CD4-positive, alpha-beta T cell treated with Interleukin-4 for 4 hours (primary cell): ENCODE measurements at regions not wholly inside any gene's neighbourhood (a gene's known extent, or its start where the extent isn't known, plus 50 kb on each side); places are given as distances from the start of the nearest gene placed in this dataset.
"Not testable (repeated sequence)": the region's sequence is repeated elsewhere in the genome, so short reads cannot be mapped to it uniquely, and the experiment has no call there.

Experiments used
- DNase-seq: peaks from one replicate; pipeline ENCODE4 v3.0.0-alpha.2; 2020

DNA sequence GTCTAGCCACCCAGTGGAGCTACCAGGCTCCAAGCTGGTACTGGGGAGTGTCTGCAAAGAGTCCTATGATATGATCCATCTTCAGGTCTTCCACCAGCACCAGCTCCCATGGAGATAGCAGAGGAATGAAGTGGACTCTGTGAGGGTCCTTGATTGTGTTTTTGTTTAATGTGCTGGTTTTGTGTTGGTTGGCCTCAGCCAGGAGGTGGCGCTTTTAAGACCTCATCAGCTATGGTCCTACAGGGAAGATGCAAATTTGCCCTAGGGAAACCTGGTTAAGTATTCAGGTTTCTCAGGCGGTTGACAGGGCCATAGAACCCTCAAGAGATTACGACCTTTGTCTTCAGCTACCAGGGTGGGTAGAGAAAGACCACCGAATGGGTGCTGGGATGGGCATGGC is 1141.1 kb downstream of the STIM2 start:
- DNase-seq = no peak

DNA sequence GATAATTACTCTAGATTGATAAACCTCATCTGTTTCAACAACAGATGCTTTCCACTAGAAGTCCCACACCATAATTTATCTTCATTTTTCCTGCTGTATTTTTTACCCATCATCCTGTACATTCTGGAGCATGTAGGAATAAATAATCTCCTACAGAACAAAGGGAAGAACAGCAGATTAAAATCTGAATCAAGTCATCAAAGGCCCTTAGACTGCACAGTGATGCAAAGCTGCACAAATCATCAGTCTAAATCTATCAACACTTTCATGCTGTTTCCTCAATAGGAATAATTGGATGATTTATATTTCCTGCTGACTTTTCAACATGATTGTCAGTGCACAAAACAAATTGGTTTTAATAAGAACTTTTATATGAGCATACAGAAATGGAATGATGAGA is 1143.9 kb downstream of the STIM2 start:
- DNase-seq = no peak

- DNase-seq = no peak
Measured at GRCh38 chr4:28006021-28006420, 1145.4 kb downstream of the STIM2 start.

- no peak for DNase-seq
Measured at GRCh38 chr4:28007693-28008092, 1147.1 kb downstream of the STIM2 start.

GRCh38 chr4:28009541-28009940 is 1148.9 kb downstream of the STIM2 start:
- no peak for DNase-seq

DNA sequence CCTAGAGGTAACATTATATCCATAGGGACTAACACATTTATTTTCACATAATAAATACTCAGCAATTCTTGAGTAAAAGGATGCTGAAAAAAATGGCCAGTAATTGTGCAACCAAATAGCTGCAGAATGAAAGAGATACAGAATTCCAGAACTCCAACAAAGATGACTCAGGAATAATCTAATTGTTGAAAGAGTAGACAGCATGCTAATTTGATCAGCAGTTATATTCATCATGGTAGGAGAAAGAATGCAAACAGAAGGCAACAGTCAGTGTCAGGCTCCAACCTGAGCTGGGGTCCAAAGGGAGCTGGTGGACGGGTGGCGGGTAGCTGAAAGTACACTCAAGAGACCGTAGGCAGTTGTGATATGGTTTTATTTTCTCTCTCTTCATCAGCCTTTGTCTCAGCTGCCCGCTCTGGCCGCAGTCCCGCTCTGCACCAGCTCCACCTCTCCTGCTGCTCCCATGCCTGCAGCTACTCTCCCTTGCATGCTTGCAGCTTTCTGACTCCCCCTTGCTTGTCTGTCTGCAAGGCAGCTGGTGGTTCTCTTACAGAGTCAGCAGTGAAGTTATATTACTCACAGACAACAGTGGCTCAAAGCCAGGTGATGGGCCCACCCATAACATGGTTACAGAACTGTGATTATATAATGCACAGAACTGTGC is 1150.1 kb downstream of the STIM2 start:
- DNase-seq = no peak

DNA sequence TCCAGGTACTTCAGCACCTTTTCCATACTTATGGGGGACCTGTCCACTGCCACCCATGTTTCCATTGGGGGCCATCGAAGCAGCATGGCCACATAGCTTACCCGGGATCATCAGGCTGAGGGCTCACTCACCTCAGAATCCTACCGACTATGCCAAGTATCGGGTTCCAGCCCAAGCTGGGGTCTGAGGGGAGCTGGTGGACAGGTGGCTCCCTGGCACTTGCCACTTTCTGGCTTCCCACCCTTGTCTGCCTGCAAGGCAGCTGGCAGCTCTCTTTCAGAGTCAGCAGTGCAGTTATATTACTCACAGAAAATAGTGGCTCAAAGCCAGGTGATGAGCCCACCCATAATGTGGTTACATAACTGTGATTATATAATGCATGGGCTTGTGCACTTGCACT is 1153.8 kb downstream of the STIM2 start:
- DNase-seq = no peak

DNA sequence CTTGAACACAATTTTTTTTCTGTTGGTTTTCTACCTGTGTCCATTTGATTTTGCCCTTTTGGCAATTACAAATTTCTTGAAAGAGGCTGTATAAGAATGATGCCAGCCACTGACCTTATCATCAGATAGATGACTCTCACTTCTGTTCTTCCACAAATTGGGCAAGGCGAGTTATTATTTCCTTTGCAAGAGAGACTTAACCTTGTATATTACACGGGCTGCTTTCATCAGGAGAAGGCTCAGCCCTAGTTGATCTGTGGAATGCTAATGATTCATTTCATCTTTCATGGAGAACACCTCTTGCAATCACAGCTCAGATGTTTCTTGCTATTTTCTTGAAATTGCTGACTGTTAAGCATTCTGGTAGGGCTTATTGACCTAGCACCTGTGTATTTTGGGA is 1155.4 kb downstream of the STIM2 start:
- no peak for DNase-seq

- not testable (repeated sequence) for DNase-seq
Measured at GRCh38 chr4:28038253-28038652, 1177.6 kb downstream of the STIM2 start.

DNA sequence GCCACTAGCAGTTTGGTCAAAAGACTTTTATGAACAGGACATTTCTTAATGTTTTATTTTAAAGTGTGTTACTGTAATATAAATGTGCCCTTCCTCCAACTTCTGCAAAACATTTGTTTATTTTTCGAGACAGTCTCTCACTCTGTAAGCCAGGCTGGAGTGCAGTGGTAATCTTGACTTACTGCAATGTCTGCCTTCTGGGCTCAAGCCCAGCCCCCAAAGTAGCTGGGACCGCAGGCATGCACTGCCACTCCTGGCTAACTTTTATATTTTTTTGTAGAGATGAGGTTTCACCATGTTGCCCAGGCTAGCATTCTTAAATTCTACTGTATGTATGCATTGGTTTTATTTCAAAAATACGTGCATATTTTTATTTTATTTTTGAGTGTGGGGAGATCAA is 1201.9 kb downstream of the STIM2 start:
- DNase-seq = no peak

DNA sequence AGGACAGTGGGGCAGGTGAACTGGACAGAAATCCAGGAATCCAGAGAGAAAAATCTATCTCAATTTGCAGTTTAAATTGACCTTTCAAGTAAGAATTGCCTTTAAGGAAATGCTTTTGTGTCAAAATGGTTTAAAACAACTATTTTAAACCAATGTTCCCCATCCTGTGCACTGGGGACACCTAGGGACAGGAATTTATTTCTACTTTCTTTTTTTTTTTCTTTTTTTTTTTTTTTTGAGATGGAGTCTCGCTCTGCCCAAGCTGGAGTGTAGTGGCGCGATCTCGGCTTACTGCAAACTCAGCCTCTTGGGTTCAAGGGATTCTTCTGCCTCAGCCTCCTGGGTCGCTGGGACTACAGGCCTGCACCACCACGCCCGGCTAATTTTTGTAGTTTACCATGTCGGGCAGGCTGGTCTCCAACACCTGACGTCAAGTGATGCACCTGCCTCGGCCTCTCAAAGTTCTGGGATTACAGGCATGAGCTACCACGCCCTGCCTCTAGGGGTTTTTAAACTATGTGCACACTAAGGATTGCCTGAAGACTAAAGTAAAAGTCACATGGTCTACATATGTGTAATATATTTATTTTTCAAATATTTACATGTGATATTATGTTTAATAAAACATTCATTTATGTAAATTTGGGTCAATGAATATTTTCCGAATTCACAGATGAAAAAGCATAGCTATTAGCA is 1213.4 kb downstream of the STIM2 start:
- no peak for DNase-seq

- DNase-seq = no peak
Measured at GRCh38 chr4:28075401-28075956, 1214.8 kb downstream of the STIM2 start.

GRCh38 chr4:28077203-28077602 is 1216.6 kb downstream of the STIM2 start:
- DNase-seq = not testable (repeated sequence)

GRCh38 chr4:28082686-28083390 is 1222.2 kb downstream of the STIM2 start:
- no peak for DNase-seq

- DNase-seq = no peak
Measured at GRCh38 chr4:28092610-28093009, 1232.0 kb downstream of the STIM2 start.

DNA sequence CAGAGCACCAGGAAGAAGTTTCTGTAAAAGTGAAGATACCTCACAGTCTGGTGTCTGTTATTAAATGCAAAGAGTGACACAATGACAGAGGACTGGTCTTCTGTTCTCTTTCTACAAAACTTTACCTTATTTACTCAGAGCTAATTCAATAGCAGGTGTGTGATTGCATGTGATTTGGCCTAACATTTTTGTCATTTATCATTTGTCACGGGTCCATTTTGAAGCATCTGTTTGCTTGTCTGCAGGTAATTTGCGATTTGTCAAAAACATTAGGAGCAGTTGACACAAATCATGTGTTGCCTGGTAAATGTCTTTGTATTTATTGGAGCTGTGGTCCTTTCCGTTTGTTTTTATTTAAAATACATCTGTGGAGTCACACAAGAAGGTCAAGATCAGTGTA is 1232.4 kb downstream of the STIM2 start:
- DNase-seq = no peak

- no peak for DNase-seq
Measured at GRCh38 chr4:28101583-28101982, 1240.9 kb downstream of the STIM2 start.

DNA sequence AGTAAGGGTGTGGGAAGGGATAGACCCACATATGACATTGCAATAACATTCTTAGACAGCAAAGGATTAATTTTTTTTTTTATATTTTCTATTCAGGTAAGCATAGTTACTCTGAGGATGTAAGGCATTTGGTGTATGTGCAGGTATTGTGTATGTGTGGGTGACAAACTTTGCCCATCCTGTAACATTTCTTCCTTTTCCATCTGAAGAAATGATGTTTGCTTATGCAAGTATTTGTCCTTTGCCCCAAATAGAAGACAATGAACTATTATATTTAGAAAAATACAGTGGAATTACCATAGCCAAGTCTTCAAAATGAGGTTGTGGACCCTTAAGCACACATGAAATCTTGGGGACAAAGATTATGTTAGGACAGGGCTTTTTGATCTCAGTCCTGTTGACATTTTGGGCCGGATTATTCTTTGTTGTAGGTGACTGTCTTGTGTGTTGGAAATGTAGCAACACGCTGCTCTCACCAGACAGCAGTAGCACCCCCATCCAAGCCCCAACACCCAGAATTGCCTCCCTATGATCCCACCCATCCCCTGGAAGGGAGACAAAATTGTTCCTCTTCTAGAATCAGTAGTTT is 1244.7 kb downstream of the STIM2 start:
- DNase-seq = no peak

- no peak for DNase-seq
Measured at GRCh38 chr4:28106155-28106554, 1245.5 kb downstream of the STIM2 start.

DNA sequence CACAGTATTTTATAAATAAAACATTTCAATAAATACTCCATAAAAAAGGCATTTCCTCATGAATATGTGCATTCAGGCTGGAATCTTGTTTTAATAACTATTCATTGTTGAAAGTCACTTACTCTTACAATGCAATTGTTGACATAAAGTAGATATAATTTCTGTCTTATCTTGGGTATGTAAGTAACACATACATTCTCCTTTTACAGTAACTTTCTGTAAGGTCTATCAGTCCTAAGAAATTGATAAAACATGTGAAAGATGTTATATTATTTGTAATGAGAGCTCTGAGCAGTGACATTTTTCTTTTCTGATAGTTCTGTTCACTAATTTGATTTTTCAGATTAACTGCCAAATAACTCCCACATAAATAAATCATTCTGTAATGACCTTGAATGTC is 1249.2 kb downstream of the STIM2 start:
- no peak for DNase-seq

- not testable (repeated sequence) for DNase-seq
Measured at GRCh38 chr4:28112691-28113335, 1252.2 kb downstream of the STIM2 start.

- DNase-seq = not testable (repeated sequence)
Measured at GRCh38 chr4:28113586-28113985, 1252.9 kb downstream of the STIM2 start.

- not testable (repeated sequence) for DNase-seq
Measured at GRCh38 chr4:28116526-28117083, 1256.0 kb downstream of the STIM2 start.
